Muscle of leg (tissue), 3 donors: ENCODE measurements at regions not wholly inside any gene's neighbourhood (a gene's known extent, or its start where the extent isn't known, plus 50 kb on each side); places are given as distances from the start of the nearest gene placed in this dataset.
"Not testable (repeated sequence)": the region's sequence is repeated elsewhere in the genome, so short reads cannot be mapped to it uniquely, and the experiment has no call there.

Experiments
- DNase-seq: peaks from one replicate; pipeline ENCODE4 v3.0.0; 2013
- H3K27ac ChIP-seq: one replicate; pipeline ENCODE4 v1.5.1; 2013; ENCODE audit warnings: mild to moderate bottlenecking, low read length, control low read depth
- H3K27me3 ChIP-seq: one replicate; pipeline ENCODE4 v1.6.1; 2013; ENCODE audit warnings: low read length; ENCODE audit not compliant: control insufficient read depth, insufficient read depth
- H3K36me3 ChIP-seq: one replicate; pipeline ENCODE4 v1.6.1; 2013; ENCODE audit warnings: low read length; ENCODE audit not compliant: control insufficient read depth, insufficient read depth
- H3K4me1 ChIP-seq: one replicate; pipeline ENCODE4 v1.6.1; 2013; ENCODE audit warnings: low read length; ENCODE audit not compliant: control insufficient read depth, insufficient read depth
- H3K4me3 ChIP-seq: one replicate; pipeline ENCODE4 v1.5.1; 2013; ENCODE audit warnings: low read length, control low read depth
- H3K9me3 ChIP-seq: replicated peaks from 2 replicates; pipeline ENCODE4 v1.6.1; 2013; ENCODE audit warnings: low read depth, low read length; ENCODE audit not compliant: control insufficient read depth
- WGBS: methylation state at CpG from one replicate; pipeline ENCODE4 v1.1.5; 2013; ENCODE audit warnings: missing lambda C conversion rate; ENCODE audit not compliant: insufficient coverage; 5-methylcytosine and 5-hydroxymethylcytosine counted together

DNA sequence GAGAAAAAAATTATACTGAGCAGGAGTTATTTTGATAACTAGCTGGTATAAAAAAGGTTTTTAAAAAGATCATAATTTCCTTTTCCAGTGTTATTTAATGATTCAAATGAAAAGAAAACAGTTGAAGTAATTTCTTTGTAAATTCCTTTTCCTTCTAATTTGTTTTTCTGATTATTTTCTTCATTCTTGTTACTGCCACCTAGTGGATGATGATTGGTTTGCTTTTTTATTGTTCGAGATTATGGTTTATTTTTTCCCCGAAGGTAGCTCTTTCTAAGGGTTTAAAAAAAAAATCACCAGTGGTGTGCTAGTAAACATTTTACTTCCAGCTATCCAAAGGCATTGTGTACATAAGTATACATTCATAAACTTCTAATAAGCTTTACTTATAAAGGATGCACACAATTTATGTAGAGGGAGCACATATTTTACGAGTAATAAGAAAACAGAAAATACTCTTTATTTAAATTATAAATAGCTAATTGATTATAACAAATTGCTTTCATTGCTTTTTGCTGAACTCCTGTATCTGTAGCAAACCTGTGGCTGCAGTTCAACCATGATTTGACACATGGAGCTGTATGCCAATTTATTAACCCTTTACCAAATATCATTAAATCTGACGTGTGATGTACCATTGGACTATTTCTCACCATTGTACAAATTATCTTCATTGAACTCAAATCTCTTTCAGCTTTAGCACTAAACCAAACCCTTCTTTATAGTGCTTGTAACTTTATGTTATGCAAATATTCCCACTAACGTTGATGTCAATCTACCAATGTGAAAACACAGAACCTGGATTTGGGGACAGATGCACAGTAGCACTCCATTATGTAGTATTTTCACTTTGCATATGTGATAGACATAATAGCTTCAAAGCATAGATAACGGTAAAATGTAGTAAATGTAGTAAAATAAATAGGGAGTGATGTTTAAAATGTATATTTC lies 97.8 kb upstream of the ANK2 start:
- Histone ChIP-seq H3K27ac (no peak overlapping the region), H3K4me3 (no peak overlapping the region)
- WGBS, result no CpG with 5 or more reads among the region's 6 CpGs

DNA sequence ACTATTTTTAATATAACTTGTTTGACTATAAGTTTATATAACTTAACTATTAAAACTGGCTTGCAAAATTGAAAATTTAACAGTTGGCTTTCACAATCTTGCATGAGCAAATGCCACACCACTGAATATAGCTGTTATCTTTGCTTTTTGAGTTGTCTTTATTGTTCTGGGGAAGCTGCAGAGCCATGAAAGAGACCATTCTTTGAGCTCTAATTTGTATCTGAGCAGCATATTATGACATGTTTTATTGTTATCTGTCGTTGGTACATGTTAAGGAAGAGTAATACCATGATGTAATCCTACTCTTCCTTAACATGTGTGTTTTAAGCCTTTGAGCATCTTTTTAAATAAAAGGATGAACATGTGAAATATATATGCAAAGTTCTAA lies 97.1 kb upstream of the ANK2 start:
- Histone ChIP-seq H3K36me3 (peaks cover 2% of the 10 kb centered on the region), H3K27ac (no peak overlapping the region), H3K4me1 (no peaks in the 10 kb centered on the region), H3K9me3 (no peaks in the 10 kb centered on the region), H3K27me3 (no peaks in the 10 kb centered on the region), H3K4me3 (no peak overlapping the region)
- DNase-seq, result no peak
- no CpG with 5 or more reads among the region's 1 CpG for WGBS

More for the DNA sequence above, 97.8 kb upstream of the ANK2 start:
- peak; percentile 25 for DNase-seq
- Histone ChIP-seq H3K36me3 (peaks cover 2% of the 10 kb centered on the region), H3K27me3 (no peaks in the 10 kb centered on the region), H3K4me1 (no peaks in the 10 kb centered on the region), H3K9me3 (no peaks in the 10 kb centered on the region)

DNA sequence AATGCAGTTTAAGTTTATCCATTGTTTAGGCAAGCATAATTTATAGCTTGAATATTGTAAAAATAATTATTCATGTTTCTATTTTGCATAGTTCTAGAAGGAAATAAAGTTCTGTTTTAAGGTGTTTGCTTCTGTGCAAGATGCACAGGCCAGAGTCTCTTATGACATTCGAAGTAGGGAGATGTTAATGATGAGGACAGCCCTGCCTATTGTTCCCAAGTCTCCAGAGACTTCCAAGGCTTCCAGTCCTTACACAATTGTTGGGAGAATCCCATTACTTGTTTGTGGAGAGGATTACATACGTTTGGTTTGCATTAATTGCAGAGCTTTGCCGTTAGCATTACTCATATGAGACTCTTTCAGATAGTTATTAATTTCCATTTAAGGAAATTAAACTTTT lies 96.2 kb upstream of the ANK2 start:
- WGBS, result no CpG with 5 or more reads among the region's 3 CpGs
- no peaks in the 10 kb centered on the region for H3K27me3 ChIP-seq
- DNase-seq, result no peak
- H3K9me3 ChIP-seq, result no peaks in the 10 kb centered on the region
- no peak overlapping the region for H3K27ac ChIP-seq
- no peaks in the 10 kb centered on the region for H3K4me1 ChIP-seq
- H3K36me3 ChIP-seq, result peaks cover 2% of the 10 kb centered on the region
- no peak overlapping the region for H3K4me3 ChIP-seq

DNA sequence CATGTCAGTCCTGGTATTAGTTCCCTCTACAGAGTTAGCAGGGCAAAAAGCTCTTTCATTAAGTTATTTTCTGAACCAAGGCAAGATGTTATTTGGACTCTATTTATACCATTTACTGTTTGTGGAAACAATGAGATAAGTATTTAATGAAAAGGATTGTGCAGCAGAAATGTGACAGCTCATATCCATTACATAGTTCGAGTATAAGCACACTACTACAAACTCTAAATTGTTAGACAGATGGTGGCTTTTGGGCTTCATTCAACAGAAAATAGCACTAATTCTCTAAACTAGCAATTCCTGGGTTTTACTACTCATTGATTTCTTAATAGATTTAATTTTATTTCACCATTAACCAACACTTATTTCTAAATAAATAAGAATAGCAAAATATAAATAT lies 95.2 kb upstream of the ANK2 start:
- no peaks in the 10 kb centered on the region for H3K9me3 ChIP-seq
- no peaks in the 10 kb centered on the region for H3K27me3 ChIP-seq
- H3K4me1 ChIP-seq, result no peaks in the 10 kb centered on the region
- no CpG with 5 or more reads among the region's 1 CpG for WGBS
- H3K27ac ChIP-seq, result no peak overlapping the region
- no peaks in the 10 kb centered on the region for H3K36me3 ChIP-seq
- DNase-seq, result peak; percentile 15
- no peak overlapping the region for H3K4me3 ChIP-seq

DNA sequence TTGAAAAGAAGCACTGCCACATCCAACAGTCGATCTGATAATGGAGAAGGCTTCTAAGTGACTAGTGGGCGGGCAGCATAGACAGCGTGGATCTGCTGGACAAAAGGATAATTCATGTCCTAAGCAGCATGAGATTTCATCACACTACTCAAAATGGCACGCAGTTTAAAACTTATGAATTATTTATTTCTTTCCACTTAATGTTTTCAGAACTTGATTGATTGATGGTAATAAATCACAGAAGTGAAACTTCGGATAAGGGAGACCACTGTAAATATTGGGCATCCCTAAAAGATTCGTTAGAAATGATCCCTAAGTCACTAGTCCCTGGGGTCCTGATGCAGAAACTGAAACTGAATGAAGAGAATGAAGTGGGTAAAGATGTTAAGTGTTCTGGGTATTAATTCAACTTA lies 93.0 kb upstream of the ANK2 start:
- 80% methylated on average over 1 of the region's 6 CpGs for WGBS
- no peak overlapping the region for H3K4me3 ChIP-seq
- H3K27ac ChIP-seq, result no peak overlapping the region
- no peaks in the 10 kb centered on the region for H3K4me1 ChIP-seq
- DNase-seq, result no peak
- H3K36me3 ChIP-seq, result no peaks in the 10 kb centered on the region
- no peaks in the 10 kb centered on the region for H3K9me3 ChIP-seq
- no peaks in the 10 kb centered on the region for H3K27me3 ChIP-seq

DNA sequence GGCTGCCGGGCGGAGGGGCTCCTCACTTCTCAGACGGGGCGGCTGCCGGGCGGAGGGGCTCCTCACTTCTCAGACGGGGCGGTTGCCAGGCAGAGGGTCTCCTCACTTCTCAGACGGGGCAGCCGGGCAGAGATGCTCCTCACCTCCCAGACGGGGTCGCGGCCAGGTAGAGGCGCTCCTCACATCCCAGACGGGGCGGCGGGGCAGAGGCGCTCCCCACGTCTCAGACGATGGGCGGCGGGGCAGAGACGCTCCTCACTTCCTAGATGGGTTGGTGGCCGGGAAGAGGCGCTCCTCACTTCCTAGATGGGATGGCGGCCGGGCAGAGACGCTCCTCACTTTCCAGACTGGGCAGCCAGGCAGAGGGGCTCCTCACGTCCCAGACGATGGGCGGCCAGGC lies 91.7 kb upstream of the ANK2 start:
- DNase-seq, H3K4me1 ChIP-seq, H3K4me3 ChIP-seq, H3K27me3 ChIP-seq, H3K36me3 ChIP-seq, H3K27ac ChIP-seq, H3K9me3 ChIP-seq: not testable (repeated sequence)
- 100% methylated on average over 3 of the region's 31 CpGs for whole genome bisulfite sequencing

DNA sequence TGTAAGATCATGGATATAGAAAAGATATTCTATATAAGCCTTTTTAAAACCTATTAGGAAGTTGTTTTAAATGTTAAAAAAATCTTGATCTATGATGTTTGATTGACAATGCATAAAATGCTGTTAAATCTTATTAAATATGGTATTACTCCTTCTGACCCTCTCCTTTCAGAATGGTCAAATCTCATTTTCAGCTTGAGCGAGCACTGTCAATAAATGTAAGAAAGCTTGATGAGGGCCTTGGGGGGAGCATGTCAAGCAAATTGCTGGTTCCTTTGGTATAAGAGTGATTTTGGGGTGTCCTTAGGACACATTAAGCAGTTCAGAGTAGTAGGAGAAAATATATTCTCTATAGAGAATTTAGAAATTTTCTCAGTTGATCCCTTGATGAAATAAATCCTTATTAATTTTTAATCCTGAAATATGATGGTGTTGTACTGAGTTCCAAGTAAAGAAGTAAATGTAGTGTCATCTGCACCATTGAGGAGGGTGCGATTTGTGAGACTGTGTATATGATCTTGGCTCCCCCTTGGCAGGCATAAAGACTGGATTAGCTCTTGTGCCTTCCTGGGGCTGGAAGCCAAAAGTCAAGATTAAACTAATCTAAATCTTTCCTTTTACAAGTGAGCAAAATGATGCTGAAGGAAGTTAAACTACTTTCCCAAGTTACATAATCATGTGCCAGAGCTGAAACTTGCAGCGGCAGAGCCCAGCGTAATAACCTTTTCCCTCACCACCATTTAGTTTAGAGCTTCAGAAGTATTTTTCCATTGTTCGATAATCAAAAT lies 82.6 kb upstream of the ANK2 start:
- H3K4me1 ChIP-seq, result no peaks in the 10 kb centered on the region
- H3K9me3 ChIP-seq, result no peaks in the 10 kb centered on the region
- no peak overlapping the region for H3K27ac ChIP-seq
- H3K27me3 ChIP-seq, result no peaks in the 10 kb centered on the region
- no peak for DNase-seq
- no CpG with 5 or more reads among the region's 5 CpGs for WGBS
- H3K4me3 ChIP-seq, result no peak overlapping the region
- peaks cover 4% of the 10 kb centered on the region for H3K36me3 ChIP-seq

DNA sequence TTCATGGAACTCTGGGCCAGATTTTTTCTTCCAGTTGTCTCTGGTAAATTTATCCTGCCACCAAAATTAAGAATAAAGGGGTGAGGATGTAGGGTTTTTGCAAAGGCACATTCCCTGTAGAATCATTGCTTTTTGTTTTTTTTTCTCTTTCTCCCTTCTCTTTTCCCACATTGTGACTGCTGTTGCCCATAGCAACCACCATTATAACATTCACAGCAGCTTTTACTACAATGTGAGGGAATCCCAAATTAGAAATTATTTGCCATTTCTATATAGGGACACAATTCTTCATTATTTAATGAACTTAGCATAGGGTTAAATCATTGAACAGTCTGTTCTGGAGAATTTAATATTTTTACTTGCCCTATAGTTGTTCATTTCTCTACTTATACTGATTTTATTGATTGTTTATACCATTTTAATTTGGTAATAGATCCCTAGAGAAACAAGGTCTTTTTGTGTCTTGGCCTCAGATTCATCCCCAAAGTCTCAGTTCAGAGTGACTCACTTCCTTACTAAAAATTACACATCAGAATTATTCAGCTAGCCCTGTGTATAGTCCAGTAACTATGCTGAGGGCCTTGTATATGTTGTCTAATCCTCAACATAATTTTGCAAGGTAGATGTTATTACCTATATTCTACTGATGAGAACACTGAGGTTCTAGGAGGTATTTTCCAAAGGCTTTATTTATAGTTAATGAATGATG lies 80.8 kb upstream of the ANK2 start:
- Histone ChIP-seq H3K4me3 (no peak overlapping the region), H3K27ac (no peak overlapping the region), H3K4me1 (no peaks in the 10 kb centered on the region), H3K27me3 (no peaks in the 10 kb centered on the region), H3K36me3 (peaks cover 4% of the 10 kb centered on the region), H3K9me3 (no peaks in the 10 kb centered on the region)
- DNase-seq, result peak; percentile 36

DNA sequence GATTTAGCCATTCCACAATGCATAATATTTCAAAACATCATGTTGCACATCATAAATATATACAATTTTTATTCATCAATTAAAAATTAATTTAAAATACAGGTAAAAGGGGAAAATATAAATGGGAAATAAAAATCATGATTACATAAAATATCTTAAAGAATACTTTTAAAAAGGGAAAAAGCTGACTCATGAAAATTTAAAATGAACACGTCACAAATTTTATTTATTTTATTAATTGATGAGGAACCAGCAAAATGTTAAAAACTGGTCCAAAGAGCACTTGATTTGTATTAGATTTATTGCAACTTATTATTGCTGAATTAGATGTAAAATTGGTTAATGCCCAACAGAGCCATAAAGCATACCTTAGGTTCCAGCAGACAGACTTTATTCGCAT lies 78.5 kb upstream of the ANK2 start:
- H3K4me3 ChIP-seq, result no peak overlapping the region
- H3K4me1 ChIP-seq, result peaks cover 2% of the 10 kb centered on the region
- H3K27me3 ChIP-seq, result no peaks in the 10 kb centered on the region
- no peak overlapping the region for H3K27ac ChIP-seq
- no peaks in the 10 kb centered on the region for H3K9me3 ChIP-seq
- no peak for DNase-seq
- peaks cover 4% of the 10 kb centered on the region for H3K36me3 ChIP-seq
- no CpG with 5 or more reads among the region's 2 CpGs for WGBS

DNA sequence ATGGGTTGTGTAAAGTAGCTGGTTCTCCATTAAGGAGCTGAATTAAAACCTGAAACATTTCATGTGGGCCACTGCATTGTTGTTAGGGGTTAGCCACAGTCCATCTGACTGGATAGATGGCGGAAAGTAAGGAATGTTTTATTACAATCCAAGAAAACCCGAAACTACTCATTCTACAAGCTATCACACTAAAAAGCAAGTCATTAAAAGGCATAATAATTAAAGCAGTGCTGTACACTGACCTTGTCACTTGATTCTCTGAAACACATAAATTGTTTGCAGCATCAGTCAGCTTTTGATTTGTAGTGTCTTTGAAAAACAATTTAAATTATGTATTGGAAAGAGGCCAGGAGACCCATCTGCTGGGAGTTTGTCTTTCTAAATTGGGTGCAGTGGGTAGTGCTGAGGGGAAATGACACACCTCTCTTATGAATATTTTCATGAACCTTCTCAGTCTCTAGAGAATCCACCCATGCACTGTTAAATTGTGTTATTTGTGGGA lies 75.7 kb upstream of the ANK2 start:
- DNase-seq, result no peak
- no CpG with 5 or more reads among the region's 2 CpGs for WGBS

More for the DNA sequence above, 75.7 kb upstream of the ANK2 start:
- H3K27me3 ChIP-seq, result no peaks in the 10 kb centered on the region
- peaks cover 2% of the 10 kb centered on the region for H3K36me3 ChIP-seq
- no peaks in the 10 kb centered on the region for H3K9me3 ChIP-seq
- H3K4me1 ChIP-seq, result peaks cover 2% of the 10 kb centered on the region
- no peak overlapping the region for H3K27ac ChIP-seq
- no peak overlapping the region for H3K4me3 ChIP-seq
